ENCODE measurements at regions not wholly inside any gene's neighbourhood (a gene's known extent, or its start where the extent isn't known, plus 50 kb on each side); places are given as distances from the start of the nearest gene placed in this dataset.

GRCh38 chr2:42878581-42878980 is 86.2 kb upstream of the HAAO start:
- Histone ChIP-seq H3K9me3 (no peaks in the 10 kb centered on the region), H3K27ac (peak overlapping the region; percentile 38 to 79 (median 41)), H3K4me3 (no peak overlapping the region), H3K36me3 (no peaks in the 10 kb centered on the region), H3K27me3 (no peaks in the 10 kb centered on the region), H3K4me1 (peaks cover 17 to 61% of the 10 kb centered on the region in 2 donors)
- intact Hi-C loops (cut with DNase I; ENCODE audit: low total_unique reads): loop anchor here (5.0 kb wide), 1 partner anchor 49 kb away; no protein-coding TSS in a partner anchor
- DNase-seq: no peak
- ATAC-seq: no peak
- TF ChIP-seq CTCF (IDR thresholded peaks at IDR 0.05 in 4 of 5, conservative IDR thresholded peaks at IDR 0.05 in 1 of 5) (no peak), POLR2A (IDR thresholded peaks at IDR 0.05) (no peak)
- in situ Hi-C loops (cut with MboI; ENCODE audit: low sequenced_read_pairs in 4 of 4): no loop called here

- ATAC-seq: no peak
- Histone ChIP-seq H3K27ac (peak overlapping the region in 3 of 4 donors; percentile 38 to 79 (median 44)), H3K9me3 (no peaks in the 10 kb centered on the region), H3K27me3 (no peaks in the 10 kb centered on the region), H3K4me1 (peaks cover 18 to 66% of the 10 kb centered on the region in 2 donors), H3K4me3 (no peak overlapping the region), H3K36me3 (no peaks in the 10 kb centered on the region)
- DNase-seq: no peak
- intact Hi-C loops (cut with DNase I; ENCODE audit: low total_unique reads): loop anchor here (5.0 kb wide), 1 partner anchor 49 kb away; no protein-coding TSS in a partner anchor
- in situ Hi-C loops (cut with MboI; ENCODE audit: low sequenced_read_pairs in 4 of 4): no loop called here
- TF ChIP-seq CTCF (IDR thresholded peaks at IDR 0.05 in 4 of 5, conservative IDR thresholded peaks at IDR 0.05 in 1 of 5): no peak
These were observed 85.6 kb upstream of the HAAO start for GRCh38 chr2:42877936-42878335.

GRCh38 chr2:42877511-42877910 is 85.1 kb upstream of the HAAO start:
- no peaks in the 10 kb centered on the region for H3K36me3 ChIP-seq
- ATAC-seq (no peak), DNase-seq (no peak)
- in situ Hi-C loops (cut with MboI; ENCODE audit: low sequenced_read_pairs in 4 of 4): no loop called here
- TF ChIP-seq POLR2A (IDR thresholded peaks at IDR 0.05) (no peak), CTCF (IDR thresholded peaks at IDR 0.05 in 4 of 5, conservative IDR thresholded peaks at IDR 0.05 in 1 of 5) (no peak)
- H3K27me3 ChIP-seq: no peaks in the 10 kb centered on the region
- no peak overlapping the region for H3K4me3 ChIP-seq
- no peaks in the 10 kb centered on the region for H3K9me3 ChIP-seq
- H3K4me1 ChIP-seq: peaks cover 18 to 68% of the 10 kb centered on the region in 2 donors
- intact Hi-C loops (cut with DNase I; ENCODE audit: low total_unique reads): loop anchor here (5.0 kb wide), 1 partner anchor 50 kb away; no protein-coding TSS in a partner anchor
- H3K27ac ChIP-seq: peak overlapping the region in 2 of 4 donors; percentile 44 to 79

GRCh38 chr2:42876326-42876751 is 84.0 kb upstream of the HAAO start:
- Histone ChIP-seq H3K27ac (peak overlapping the region in 2 of 4 donors; percentile 75 to 79), H3K4me3 (no peak overlapping the region), H3K9me3 (no peaks in the 10 kb centered on the region), H3K27me3 (no peaks in the 10 kb centered on the region), H3K4me1 (peaks cover 18 to 66% of the 10 kb centered on the region in 2 donors), H3K36me3 (no peaks in the 10 kb centered on the region)
- ATAC-seq (no peak), DNase-seq (no peak)
- intact Hi-C loops (cut with DNase I; ENCODE audit: low total_unique reads) (loop anchor here (5.0 kb wide), 1 partner anchor 51 kb away; no protein-coding TSS in a partner anchor), in situ Hi-C loops (cut with MboI; ENCODE audit: low sequenced_read_pairs in 4 of 4) (no loop called here)
- TF ChIP-seq POLR2A (IDR thresholded peaks at IDR 0.05) (no peak), CTCF (IDR thresholded peaks at IDR 0.05 in 4 of 5, conservative IDR thresholded peaks at IDR 0.05 in 1 of 5) (no peak)

GRCh38 chr2:42875880-42876279 is 83.5 kb upstream of the HAAO start:
- in situ Hi-C loops (cut with MboI; ENCODE audit: low sequenced_read_pairs in 4 of 4): no loop called here
- H3K27ac ChIP-seq: peak overlapping the region in 3 of 4 donors; percentile 66 to 79 (median 75)
- DNase-seq: no peak
- no peaks in the 10 kb centered on the region for H3K27me3 ChIP-seq
- TF ChIP-seq CTCF (IDR thresholded peaks at IDR 0.05 in 4 of 5, conservative IDR thresholded peaks at IDR 0.05 in 1 of 5) (no peak), POLR2A (IDR thresholded peaks at IDR 0.05) (no peak)
- H3K9me3 ChIP-seq: no peaks in the 10 kb centered on the region
- no peaks in the 10 kb centered on the region for H3K36me3 ChIP-seq
- H3K4me1 ChIP-seq: peaks cover 18 to 61% of the 10 kb centered on the region in 2 donors
- intact Hi-C loops (cut with DNase I; ENCODE audit: low total_unique reads): loop anchor here (5.0 kb wide), 1 partner anchor 51 kb away; no protein-coding TSS in a partner anchor
- no peak for ATAC-seq
- H3K4me3 ChIP-seq: no peak overlapping the region

All from gastrocnemius medialis (tissue), 4 donors.